ENCODE measurements at regions not wholly inside any gene's neighbourhood (a gene's known extent, or its start where the extent isn't known, plus 50 kb on each side); places are given as distances from the start of the nearest gene placed in this dataset.
A peak's percentile ranks its signal among the peaks of the same experiment; 100 is the strongest.

GRCh38 chr5:115372146-115372545 is 75.7 kb upstream of the CCDC112 start:
- no peak for DNase-seq

GRCh38 chr5:115369430-115370144 is 73.1 kb upstream of the CCDC112 start:
- no peak for DNase-seq

GRCh38 chr5:115366223-115366622 is 69.8 kb upstream of the CCDC112 start:
- no peak for DNase-seq

GRCh38 chr5:115363879-115364278 is 67.4 kb upstream of the CCDC112 start:
- DNase-seq: no peak

GRCh38 chr5:115360046-115360685 is 63.7 kb upstream of the CCDC112 start:
- DNase-seq: peak; percentile 12

- DNase-seq: no peak
Observed at GRCh38 chr5:115355767-115356381, 59.4 kb upstream of the CCDC112 start.

DNA sequence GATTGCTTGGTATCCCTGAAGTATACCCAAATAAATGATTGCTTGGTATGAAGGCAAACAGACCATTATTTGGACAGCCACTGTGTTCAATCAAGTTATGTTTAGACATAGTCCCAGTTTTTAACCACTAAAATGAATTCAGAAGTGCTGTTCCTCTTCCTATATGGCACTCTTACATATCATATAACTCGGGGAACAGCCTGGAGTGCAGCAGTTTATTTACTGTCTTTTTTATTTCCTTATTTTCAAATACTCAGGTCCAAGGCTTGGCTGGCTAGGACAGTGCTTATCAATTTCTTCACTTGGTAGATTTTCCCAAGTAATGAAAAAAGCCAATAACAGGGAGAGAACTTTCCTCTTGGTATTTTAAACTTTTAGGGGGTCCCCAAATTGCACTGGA is 58.6 kb upstream of the CCDC112 start:
- no peak for DNase-seq

DNA sequence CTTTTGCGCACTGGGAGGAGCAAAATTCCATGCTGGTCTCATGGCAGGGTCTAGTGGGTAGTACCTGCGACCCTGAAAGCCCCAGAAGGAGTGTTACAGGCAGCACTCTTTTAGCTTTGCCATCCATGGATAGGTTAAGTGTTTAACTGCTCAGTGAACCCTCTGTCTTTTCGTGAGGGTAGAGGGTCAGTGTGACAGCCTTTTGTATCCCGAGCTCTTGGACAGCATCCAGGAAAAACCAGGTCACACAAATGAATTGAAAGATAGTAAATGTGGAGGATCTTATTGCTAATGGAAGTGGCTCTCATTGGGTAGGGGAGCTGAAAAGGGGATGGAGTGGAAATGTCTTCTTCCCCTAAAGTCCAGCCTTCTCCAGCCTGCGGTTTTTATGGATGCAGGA is 57.8 kb upstream of the CCDC112 start:
- DNase-seq: no peak

GRCh38 chr5:115352571-115352970 is 56.1 kb upstream of the CCDC112 start:
- no peak for DNase-seq

DNA sequence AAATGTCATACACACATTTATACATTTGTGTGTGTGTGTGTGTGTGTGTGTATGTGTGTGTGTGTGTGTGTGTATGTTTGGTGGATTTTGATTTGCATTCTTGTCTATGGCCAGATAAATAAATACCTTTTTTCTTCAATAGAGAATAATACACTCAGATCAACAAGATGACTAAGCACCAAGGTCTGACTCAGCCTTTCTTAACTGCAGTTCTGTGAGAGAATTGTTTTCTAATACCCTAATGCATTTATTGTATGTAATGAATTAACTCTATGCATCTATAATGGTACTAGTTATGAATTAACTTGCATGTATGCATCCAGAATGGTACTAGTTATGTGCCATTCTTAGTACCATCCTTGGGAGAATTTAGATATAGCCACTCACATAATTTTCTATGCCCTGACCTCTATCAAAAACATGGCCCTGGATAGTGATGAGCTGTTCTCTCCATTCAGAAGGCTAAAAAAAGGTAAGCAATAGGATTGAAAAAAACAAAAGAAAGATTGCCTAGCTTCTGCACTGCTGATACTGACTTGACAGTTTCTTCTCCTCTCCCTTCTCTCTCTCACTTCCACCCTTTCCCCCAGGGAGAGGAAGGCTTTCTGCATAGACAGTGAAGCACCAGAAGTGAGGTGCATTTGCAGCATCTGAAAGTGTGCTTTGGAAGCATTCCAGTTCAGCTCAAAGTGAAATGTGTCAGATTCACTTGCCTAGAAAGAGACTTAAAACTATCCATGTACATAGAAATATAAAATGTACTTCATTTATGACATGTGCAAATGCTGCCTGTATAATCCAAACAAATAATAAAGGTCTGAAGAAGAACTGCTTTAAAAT is 55.1 kb upstream of the CCDC112 start:
- no peak for DNase-seq

- no peak for DNase-seq
Observed at GRCh38 chr5:115350894-115351293, 54.4 kb upstream of the CCDC112 start.

DNA sequence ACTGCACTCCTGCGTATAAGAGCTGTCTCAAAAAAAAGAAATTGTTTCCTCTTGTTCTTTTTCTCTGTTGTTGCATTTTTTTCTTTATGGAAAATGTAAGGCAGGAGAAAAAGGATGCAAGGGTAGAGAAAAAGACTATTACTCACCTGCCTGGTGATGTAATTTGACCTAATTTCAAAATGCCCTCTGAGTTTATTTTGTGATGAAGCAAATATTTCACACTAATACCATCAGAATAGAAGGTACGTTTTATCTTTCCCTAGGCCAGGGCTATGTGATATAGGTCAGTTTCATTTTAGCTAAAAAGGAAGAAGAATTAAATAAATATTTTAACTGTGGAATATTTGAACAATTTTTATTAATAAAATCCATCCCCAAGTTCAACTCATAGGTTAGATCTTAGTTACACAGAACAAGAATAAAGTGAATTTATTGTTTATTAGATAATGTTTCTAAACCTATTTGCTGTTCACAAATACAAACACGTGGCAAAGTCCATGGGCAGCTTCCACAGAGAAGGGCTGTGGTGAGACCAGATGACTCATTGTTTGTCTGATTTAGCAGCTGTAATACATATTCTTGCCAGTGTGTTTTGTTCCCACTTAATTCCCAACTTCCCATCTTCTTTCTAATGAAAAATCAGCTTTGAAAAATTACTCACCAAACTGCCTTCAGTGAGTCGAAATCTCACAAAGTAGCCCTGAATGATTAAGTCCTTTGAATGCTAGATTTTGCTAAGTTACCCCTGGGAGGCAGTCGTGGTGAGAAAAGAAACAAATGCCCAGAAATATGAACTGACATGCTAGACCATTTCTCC is 52.8 kb upstream of the CCDC112 start:
- DNase-seq: peak; percentile 5

DNA sequence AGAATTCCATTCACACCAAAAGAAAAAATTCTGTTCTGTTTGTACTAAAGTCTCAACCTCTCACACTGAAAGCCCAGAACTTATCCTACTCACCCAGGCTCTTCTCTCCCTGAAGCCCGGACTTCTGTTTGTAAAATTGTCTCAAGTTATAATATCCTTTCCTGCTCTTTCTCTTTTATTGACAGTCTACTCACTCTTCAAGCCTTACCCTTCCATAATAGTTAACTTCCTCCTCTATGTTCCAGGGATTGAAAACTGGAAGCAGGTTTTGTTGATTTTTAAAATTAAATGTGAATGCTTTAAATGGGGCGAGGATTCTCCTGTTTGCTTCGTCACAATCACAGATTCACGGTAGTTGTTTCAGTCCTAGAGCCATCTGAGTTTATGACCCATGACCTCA is 51.7 kb upstream of the CCDC112 start:
- peak; percentile 8 for DNase-seq

All from NCI-H345 (cell line).